SK-N-SH (cell line): ENCODE measurements at regions not wholly inside any gene's neighbourhood (a gene's known extent, or its start where the extent isn't known, plus 50 kb on each side); places are given as distances from the start of the nearest gene placed in this dataset.

Source experiments
- FOXM1 ChIP-seq: IDR thresholded peaks from 2 replicates; pipeline ENCODE4 v1.4.0; 2012; ENCODE audit warnings: low read depth, mild to moderate bottlenecking
- POLR2AphosphoS5 ChIP-seq: IDR thresholded peaks from 2 replicates; pipeline ENCODE4 v1.6.1; 2012; ENCODE audit warnings: low read depth, low read length

DNA sequence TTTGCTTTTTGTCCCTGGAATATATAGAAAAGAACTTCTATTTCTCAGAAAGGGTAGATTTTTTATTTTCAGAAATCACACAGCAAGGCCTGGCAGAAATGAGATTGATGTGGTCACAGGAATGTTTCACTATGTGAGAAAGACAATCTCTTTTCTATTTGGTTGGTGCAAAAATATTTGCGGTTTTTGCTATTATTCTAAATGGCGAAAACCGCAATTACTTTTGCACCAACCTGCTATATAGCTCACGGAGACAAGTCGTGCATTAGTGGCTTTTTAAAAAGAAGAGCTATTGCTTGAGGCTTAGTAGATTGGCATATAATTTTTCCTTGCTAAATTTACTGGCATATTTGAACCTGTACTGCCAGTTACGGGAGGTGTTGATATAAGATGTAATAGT is 100.4 kb downstream of the ITM2A start:
- TF ChIP-seq FOXM1 (no peak), POLR2AphosphoS5 (no peak)
